T47D (cell line): ENCODE measurements at regions not wholly inside any gene's neighbourhood (a gene's known extent, or its start where the extent isn't known, plus 50 kb on each side); places are given as distances from the start of the nearest gene placed in this dataset.
A peak's percentile ranks its signal among the peaks of the same experiment; 100 is the strongest.
"Not testable (repeated sequence)": the region's sequence is repeated elsewhere in the genome, so short reads cannot be mapped to it uniquely, and the experiment has no call there.

Source experiments
- DNase-seq, 2 experiments: peaks; one replicate each; pipeline versions ENCODE4 v3.0.0 to v3.0.0-alpha.2; 2011 to 2012; ENCODE audit warnings: low read depth in 1 of 2, low spot score in 1 of 2
- JUND ChIP-seq: IDR thresholded peaks from 2 replicates; pipeline ENCODE4 v1.6.1; 2012; ENCODE audit warnings: low read depth
- in situ Hi-C: cut with HindIII; loops from 2 replicates; pipeline ENCODE4 v1.10.0; 2016; ENCODE audit warnings: low sequenced_read_pairs, low pct_unique_long_range_greater_than_20kb

DNA sequence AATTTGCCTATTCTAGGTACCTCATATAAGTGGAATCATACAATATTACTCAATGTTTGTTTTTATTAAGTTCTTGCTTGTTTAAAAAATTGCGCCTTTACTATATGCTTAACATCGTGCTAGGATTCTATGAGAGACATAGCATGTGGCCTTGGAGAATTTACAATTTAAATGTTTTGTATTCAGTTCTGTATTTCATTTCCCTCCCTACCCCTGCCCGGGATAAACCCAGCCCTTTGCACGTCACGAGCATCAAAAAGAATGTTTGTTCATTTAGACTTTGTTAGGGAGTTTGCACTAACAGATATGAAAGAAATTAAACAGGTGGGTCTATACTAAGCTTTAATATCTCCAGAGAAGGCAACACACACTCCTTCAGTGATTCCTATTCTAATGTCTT, 75.7 kb downstream of the C18orf54 start:
- no peak for TF ChIP-seq JUND
- DNase-seq: no peak
- in situ Hi-C loops: no loop called here

DNA sequence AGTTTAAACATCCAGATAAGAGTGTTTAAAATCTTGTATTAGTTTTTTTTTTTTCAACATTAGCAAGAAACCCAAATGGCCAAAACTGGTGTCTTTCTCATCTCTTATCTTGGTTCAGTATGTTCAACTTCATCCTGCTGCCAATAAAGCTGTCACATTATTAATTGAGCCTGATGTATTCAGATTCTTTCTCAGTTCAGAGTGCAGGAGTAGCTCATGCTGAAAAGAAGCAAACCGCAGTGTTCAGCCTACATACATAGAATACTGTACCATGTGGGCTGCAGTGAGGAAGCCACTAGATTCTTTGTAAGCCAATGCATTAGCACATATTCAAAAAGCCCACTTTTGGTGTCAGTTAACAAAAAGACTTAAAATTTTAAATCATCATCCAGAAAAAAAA, 76.2 kb downstream of the C18orf54 start:
- no peak for DNase-seq
- in situ Hi-C loops: no loop called here
- no peak for TF ChIP-seq JUND

DNA sequence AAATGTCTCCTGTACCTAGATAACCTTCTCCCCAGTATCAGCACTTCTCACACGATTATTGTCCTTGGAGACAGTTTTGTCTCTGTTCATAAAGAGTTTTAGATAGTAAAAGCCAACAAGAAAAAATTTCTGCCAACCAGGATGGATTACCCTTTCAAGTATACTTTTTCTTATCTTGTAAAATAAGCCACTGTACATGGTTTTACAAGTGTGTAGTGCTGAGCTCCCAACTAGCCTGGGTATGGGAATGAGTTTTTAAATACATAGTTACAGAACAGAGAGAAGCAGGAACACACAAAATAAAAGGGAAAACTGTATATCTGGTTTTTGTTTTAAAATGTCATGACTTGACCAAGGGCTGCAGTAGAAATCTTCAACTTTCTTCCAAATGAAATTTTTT, 76.7 kb downstream of the C18orf54 start:
- no peak for TF ChIP-seq JUND
- in situ Hi-C loops: no loop called here
- no peak for DNase-seq

DNA sequence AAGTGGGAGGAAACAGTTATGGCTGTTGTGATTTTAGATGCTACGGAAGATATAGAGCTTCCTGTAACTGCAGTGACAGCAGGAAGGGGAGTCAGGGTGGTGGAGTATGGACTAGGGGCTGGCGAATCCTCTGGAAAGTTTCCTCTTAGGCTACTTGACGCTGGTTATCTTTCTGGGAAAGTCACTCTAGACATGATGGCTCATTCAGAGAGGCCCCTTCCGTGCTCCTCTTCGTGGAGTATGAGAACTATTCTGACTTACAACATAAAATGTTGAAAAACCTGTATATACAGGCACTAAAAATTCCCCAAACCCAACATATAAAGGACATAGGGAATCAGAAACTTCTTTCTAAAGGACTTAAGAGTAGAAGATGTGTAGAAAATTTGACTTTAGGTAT, 78.8 kb downstream of the C18orf54 start:
- in situ Hi-C loops: no loop called here
- no peak for DNase-seq
- TF ChIP-seq JUND: no peak

DNA sequence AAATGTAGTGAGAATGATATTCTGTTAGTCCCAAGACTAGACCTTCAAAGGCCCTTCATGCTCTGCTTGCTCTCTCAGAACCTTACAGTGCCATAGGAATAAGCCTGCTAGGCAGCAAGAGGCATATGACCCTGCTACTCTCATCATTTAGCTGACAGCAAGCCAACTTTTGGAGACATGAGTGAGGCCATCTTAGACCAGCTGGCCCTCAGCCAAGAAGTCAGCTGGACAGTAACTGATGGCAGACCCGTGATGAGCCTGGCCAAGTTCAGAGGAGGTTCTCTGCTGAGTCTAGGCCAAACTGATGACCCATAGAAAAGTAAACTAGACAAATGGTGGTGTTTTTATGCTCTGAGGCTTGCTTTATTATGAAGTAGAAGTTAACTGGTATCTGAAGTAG, 82.6 kb downstream of the C18orf54 start:
- in situ Hi-C loops: no loop called here
- TF ChIP-seq JUND: no peak

DNA sequence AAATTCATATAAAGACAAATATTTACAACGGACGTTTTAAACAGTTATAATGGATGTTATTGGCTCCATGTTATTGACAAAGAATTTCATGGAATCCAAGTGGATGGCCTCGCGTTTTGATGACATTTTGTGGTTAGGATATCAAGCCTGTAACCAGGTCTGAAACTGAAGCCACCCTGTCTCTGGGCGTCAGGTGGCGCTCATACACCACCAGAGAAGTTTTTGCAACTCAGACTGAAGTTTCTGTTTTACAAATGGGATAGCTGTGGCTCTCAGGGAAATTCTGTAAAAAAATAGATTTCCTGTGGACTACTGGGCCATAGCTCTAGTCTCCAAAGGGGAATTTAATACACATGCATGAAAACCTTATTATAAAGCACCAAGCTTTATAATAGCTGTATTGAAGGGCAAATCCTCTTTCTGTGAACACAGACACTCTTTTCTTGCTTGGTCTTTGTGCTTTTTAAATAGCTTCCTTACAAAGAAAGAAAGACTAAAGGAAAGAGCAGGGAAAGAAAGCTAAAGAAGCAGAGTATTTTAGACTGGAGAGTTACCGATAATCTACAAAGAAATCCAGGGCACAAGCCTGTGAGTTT, 86.7 kb downstream of the C18orf54 start:
- DNase-seq: peak; percentile 16 to 61
- in situ Hi-C loops: no loop called here
- TF ChIP-seq JUND: no peak

More for the DNA sequence above, 82.6 kb downstream of the C18orf54 start:
- no peak for DNase-seq

DNA sequence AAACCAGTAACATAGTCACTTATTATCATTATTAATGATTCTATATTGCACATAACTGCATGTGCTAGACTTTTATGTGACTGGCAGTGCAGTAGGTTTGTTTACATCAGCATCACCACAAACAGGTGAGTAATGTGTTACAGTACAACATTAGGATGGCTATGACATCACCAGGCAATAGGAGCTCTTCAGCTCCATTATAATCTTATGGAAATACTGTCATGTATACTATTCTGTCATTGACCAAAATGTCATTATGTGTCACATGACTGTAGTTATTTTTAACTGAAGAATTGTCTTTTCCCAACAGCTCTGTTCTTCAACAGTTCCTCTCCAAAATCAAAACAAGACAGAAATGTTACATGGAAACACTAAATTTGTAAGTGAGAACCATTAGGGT, 96.3 kb downstream of the C18orf54 start:
- no peak for TF ChIP-seq JUND
- no peak for DNase-seq
- in situ Hi-C loops: no loop called here

DNA sequence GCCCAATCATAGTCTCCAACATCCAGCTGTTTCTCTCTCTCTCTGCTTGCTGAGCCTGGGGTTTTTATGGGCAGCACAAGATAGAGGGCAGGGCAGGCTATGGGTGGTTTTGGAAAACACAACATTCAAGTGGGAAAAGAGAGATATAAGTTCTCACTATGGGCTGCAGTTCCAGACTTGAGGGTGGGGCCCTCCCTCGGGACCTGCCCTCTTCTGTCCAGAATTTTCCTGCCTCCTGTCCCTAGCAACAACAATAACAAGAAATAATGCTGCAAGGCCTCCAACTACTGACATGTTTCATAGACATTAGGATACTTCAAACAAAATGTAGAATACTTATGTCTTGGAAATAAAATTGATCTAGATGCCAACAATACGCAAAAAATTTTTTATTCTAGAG, 107.8 kb downstream of the C18orf54 start:
- in situ Hi-C loops: no loop called here
- no peak for TF ChIP-seq JUND
- no peak for DNase-seq

DNA sequence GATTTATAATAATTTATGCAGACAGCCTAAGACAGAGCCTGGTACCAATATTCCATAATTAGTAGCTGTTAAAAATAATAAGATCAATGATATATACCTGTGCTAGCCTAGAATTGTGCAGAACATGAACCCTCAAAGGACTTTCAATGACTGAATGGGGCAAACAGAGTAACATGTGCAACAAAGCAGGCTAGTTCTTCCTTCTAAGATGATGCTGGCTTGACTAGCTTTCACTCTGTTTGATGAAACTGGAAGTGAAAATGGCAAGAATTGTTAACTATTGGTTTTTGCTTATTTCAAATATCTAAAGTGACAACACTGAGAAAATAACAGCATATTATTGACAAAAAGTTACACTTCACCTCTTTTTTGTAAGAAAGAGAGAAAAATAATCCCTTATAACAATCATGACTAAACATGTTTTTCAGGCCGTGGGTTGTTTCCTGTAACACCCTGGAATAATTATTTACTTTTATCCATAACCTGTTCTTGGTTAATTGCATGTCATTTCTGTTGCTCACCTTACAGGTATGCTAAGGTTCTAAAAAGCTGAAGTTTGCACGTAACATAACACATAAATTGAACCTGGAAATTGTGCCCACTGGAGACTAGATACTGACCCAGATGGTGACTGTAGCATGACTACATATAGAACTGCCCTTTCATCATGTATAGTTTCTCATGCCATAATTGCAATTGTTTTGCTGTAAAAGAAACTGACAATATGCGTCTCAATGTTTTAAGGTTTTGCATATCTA, 108.7 kb downstream of the C18orf54 start:
- in situ Hi-C loops: no loop called here
- no peak for DNase-seq

DNA sequence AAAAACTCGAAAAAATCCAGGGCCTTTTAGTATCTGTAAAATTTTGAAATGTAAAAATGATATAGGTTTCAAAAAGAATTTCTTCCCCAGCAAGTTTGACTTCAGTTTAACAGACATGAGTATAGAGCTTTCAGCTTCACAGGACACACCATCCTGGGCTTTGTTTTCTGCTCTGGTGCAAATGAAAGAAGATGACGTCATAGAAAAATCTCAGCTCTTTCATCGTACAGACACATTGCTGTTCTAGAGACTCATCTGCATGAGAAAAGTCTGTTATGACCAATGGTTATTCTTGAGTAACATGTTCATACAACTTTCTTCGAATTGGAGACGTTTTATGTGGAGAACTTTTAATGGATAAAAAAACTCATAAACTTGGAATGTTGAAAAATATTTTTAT, 111.7 kb upstream of the DYNAP start:
- in situ Hi-C loops: no loop called here
- TF ChIP-seq JUND: no peak
- DNase-seq: no peak

More for the DNA sequence above, 108.7 kb downstream of the C18orf54 start:
- TF ChIP-seq JUND: no peak

DNA sequence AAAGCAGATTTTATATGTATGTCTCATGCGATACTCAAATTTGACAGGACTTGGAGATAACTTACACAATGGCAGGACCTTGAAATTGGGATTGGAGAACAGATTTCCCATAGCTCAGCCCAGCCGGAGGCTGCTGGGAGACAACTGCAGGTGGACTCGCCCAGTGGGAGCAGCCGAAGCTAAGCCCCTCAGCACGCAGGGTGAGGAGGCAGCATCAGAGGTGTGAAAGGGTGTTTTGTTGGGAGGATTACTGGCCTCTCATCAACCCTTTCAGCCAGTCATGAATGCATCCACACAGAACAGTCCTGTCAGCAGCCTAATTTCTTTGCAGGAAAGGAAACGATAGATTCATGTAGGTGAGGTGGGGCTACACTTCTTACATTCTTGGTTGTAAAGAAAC, 110.4 kb upstream of the DYNAP start:
- no peak for TF ChIP-seq JUND
- DNase-seq: no peak
- in situ Hi-C loops: no loop called here

DNA sequence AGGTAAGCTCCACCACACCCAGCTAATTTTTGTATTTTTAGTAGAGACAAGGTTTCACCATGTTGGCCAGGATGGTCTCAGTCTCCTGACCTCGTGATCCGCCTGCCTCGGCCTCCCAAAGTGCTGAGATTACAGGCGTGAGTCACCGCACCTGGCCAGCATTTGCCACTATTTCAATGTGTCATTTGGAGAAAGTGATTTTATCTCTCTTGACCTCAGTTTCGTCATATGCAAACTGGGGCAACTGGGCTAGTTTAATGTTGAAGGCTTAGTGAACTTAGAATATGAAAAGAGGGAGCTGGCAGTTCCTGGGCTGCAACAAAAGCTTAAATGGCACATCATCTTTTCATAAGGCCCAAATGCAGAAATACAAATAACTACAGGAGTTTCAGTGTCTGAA, 88.6 kb upstream of the DYNAP start:
- peak in 1 of 2 experiments; percentile 28 for DNase-seq
- in situ Hi-C loops: not testable (repeated sequence)

DNA sequence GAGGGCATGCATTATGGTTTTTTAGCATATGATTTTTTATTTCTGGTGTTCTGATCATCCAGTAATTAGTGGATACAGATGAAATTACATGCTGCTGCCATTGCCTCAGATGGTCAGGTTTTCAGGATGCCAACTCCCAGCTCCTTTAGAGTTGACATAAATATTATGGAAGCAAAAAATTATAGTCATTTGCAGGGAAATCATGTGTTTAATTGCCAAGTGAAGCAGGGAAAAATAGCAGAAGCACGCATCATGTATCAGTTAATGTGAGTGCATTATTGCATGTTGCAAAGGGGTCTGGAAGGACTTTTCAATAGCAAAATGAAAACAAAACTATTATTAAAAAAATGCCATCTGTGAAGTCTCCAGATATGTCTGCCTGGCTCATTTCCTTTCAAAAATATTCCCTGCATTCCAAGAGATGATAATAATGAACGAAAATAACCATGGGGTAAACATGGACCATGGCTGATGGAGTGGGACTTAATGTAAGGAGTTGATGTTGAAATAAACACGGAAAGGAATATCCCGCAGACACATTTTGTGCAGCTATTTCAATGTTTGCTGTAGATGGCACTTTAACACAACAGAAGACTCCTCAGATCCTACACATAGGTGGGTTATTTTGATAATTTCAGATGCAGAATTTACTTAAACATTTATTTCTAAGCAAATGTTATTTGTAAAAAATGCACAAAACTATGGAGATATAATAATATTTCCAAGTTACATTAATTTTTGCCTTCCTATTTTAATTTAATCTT, 87.7 kb upstream of the DYNAP start:
- in situ Hi-C loops: no loop called here
- TF ChIP-seq JUND: no peak
- no peak for DNase-seq
